ENCODE measurements at regions not wholly inside any gene's neighbourhood (a gene's known extent, or its start where the extent isn't known, plus 50 kb on each side); places are given as distances from the start of the nearest gene placed in this dataset.

DNA sequence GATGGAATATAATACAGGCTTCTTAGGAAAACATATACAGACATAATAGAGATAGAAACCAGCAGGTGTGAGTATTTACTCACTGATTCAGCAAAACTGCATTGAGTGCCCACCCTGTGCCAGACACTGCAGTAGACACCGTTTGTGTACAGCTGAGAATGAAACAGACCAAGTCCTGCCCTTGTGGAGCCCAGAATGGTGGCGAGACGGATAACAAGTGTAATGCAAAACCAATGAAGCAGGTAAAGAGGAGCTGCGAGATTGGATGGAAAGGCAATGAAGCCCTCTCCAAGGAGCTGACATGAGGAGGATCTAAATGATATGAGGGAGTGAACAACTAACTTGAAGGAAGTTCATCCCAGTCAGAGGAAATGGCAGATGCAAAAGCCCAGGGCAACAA is 256.4 kb downstream of the MEX3B start:
- no peak overlapping the region for H3K27ac ChIP-seq
- TF ChIP-seq, protein P1, sequence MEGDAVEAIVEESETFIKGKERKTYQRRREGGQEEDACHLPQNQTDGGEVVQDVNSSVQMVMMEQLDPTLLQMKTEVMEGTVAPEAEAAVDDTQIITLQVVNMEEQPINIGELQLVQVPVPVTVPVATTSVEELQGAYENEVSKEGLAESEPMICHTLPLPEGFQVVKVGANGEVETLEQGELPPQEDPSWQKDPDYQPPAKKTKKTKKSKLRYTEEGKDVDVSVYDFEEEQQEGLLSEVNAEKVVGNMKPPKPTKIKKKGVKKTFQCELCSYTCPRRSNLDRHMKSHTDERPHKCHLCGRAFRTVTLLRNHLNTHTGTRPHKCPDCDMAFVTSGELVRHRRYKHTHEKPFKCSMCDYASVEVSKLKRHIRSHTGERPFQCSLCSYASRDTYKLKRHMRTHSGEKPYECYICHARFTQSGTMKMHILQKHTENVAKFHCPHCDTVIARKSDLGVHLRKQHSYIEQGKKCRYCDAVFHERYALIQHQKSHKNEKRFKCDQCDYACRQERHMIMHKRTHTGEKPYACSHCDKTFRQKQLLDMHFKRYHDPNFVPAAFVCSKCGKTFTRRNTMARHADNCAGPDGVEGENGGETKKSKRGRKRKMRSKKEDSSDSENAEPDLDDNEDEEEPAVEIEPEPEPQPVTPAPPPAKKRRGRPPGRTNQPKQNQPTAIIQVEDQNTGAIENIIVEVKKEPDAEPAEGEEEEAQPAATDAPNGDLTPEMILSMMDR (conservative IDR thresholded peaks at IDR 0.05), result no peak

DNA sequence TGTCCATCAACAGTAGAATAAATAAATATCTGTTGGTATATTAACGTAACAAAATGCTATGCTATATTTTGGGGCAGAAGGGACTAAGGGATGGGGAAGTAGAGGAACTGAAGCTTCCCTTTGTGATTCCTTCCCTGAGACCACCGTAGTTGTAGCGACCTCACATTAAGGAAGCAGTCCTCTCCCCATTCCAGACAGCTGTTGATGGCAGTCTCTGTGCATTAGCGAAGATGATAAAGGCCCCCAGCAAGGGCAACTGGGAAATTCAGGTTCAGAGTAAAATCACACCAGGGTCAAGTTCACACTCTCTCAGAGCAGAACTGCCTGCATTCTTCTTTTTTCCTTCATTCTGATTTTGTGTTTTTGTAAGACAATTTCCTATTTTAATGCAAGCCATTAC is 259.0 kb downstream of the MEX3B start:
- H3K27ac ChIP-seq, result no peak overlapping the region
- TF ChIP-seq, protein P1 (conservative IDR thresholded peaks at IDR 0.05), result no peak

DNA sequence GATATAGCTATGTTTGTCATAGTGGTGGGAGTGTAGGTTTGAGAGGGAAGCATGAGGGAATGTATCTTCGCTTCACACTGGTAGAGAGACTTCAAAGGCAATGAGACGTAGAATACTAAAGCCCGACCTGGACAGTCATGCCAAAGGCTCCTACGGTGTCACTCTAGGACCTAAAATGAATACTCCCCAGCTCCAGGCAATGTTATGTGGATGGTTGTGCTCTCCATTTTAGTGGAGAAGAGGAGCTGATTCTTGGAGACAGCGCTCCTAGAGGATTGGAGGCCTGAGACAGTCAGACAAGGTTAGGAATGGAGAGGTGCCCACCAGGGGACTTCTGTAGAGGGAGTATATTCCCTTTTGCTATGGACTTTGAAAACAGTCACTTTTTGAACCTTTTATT is 260.1 kb downstream of the MEX3B start:
- H3K27ac ChIP-seq, result no peak overlapping the region
- TF ChIP-seq, protein P1 (conservative IDR thresholded peaks at IDR 0.05), result no peak

DNA sequence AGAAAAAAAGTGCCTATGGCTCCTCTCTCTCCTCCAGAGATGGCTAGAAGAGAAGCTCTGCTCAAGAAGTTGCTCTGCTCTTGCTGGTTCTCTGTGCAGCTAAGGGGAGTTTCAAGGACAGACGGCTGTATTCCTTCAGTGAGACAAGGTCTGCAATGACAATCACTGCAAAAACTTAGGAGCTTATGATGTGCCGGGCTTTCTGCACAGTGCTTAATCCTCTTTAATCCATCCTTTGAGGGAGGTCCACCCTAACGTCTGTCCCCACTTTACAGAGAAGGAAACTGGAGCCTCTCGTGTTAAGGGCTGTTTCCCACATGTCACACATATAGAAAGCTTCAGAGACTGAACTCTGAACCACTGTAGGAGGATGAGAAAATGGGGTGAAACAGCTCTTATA is 260.6 kb downstream of the MEX3B start:
- H3K27ac ChIP-seq, result no peak overlapping the region
- TF ChIP-seq, protein P1 (conservative IDR thresholded peaks at IDR 0.05), result no peak

DNA sequence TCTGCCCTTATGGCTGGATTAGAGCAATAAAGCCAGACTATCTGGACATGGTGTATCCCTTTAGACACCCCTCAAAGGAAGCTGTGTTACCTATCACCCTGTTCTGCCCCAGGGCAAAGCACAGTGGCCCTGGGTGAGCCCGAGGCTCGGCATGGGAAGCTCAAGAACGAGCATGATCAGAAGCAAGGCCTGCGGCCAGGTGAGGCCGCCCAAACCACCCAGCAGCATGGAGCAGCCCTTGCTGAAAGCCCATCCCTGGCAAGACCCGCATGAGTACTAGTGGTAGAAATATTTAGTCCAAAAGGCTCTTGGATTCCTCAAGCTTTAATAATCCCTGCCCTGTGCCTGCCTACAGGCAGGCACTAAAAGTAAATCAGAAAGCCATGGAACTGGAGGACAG is 261.1 kb downstream of the MEX3B start:
- H3K27ac ChIP-seq, result no peak overlapping the region
- TF ChIP-seq, protein P1 (conservative IDR thresholded peaks at IDR 0.05), result no peak

DNA sequence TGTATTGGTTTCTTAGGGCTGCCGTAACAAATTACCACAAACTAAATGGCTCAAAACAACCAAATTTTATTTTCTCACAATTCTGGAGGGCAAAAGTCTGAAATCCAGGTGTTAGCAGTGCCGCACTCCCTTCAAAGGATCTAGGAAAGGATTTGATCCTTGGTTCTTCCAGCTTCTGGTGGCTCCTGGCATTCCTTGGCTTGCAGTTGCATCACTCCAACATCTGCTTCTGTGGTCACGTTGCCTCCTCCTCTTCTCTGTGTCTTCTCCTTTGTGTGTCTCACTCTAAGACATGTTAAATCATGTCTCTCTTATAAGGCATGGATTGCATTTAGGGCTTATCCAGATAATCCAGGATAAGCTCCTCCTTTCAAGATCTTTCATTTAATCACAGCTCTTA is 262.2 kb downstream of the MEX3B start:
- H3K27ac ChIP-seq, result no peak overlapping the region
- TF ChIP-seq, protein P1 (conservative IDR thresholded peaks at IDR 0.05), result no peak

DNA sequence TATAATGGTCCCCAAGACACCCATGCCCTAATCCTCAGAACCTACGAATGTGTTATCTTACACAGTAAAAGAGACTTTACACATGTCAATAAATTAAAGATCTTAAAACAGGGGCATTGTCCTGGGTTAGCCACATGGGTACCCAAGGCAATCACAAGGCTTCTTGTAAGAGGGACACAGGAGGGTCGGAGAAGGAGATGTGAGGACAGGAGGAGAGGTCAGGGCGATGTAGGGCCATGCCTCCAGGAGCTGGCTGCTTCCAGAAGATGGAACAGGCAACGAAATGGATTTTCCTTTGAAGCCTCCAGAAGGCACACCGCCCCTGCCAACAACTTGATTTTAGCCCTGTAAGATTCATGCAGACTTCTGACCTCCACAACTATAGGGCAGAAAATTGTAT is 262.7 kb downstream of the MEX3B start:
- TF ChIP-seq, protein P1 (conservative IDR thresholded peaks at IDR 0.05), result no peak
- no peak overlapping the region for H3K27ac ChIP-seq

DNA sequence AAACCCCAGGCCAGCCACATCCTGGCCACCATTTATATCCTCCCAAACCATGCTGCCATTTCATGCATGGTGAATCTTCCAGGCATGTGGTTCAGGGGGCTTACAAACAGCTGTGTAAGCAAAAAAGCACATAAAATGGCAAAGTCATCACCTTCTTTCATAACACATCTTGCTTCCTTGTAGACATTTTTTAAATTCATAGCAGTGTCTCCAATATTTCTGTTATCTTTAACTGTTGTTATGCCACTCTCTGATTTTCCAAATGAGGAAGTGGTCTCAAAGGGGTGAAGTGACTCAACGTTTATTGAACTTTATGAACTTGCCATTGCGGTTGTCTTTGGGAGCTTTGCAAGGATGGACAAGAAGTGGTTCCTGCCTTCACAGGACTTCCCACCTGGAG is 264.4 kb downstream of the MEX3B start:
- H3K27ac ChIP-seq, result no peak overlapping the region
- TF ChIP-seq, protein P1 (conservative IDR thresholded peaks at IDR 0.05), result no peak
